ENCODE measurements at regions not wholly inside any gene's neighbourhood (a gene's known extent, or its start where the extent isn't known, plus 50 kb on each side); places are given as distances from the start of the nearest gene placed in this dataset.

DNA sequence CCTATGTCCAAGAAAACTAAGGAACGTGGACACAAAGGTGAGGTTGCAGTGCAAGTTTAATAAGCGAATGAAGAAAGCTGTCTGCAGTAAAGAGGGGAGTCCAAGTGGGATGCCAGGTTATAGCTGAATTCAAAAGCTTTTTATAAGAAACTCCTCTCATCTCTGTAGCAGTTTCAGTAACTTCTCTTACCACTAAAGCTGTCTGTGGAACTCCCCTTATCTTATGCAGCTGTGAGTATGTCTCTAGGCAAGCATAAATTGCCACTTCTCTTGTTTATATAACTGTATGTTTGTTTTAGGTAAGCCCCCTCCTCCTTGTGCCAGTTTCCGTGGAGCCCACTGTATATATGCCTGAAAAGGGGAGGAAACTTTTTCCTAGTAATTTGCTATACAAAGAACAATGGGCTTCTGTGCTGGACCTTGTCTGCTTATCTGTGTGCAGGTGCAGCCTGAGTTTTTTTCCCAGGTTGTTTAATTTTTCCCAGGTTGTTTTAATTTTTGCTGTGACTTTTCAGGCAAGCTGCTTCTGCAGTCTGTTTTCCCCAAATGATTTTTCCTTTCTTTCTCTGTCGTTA lies 875.1 kb upstream of the EPHA6 start:
- Histone ChIP-seq H3K79me2 (ENCODE audit: low read depth) (no peaks in the 10 kb centered on the region), H3F3A (ENCODE audit: low read depth) (no peaks in the 10 kb centered on the region), H3K27me3 (no peaks in the 10 kb centered on the region), H3K9ac (no peak overlapping the region), H3K4me3 (no peak overlapping the region), H3K36me3 (no peaks in the 10 kb centered on the region), H2AFZ (replicated peaks) (no peak overlapping the region), H3K4me2 (no peak overlapping the region), H3K9me3 (ENCODE audit: low read depth) (no peaks in the 10 kb centered on the region), H3K4me1 (no peaks in the 10 kb centered on the region), H3K27ac (no peak overlapping the region), H4K20me1 (ENCODE audit: low read depth) (no peaks in the 10 kb centered on the region)
- no peak overlapping the region for H3K27ac Mint-ChIP-seq
- no peaks in the 10 kb centered on the region for H3K4me1 Mint-ChIP-seq
- TF ChIP-seq EZH2phosphoT487 (IDR thresholded peaks at IDR 0.05) = no peak
- TF ChIP-seq, protein P1, sequence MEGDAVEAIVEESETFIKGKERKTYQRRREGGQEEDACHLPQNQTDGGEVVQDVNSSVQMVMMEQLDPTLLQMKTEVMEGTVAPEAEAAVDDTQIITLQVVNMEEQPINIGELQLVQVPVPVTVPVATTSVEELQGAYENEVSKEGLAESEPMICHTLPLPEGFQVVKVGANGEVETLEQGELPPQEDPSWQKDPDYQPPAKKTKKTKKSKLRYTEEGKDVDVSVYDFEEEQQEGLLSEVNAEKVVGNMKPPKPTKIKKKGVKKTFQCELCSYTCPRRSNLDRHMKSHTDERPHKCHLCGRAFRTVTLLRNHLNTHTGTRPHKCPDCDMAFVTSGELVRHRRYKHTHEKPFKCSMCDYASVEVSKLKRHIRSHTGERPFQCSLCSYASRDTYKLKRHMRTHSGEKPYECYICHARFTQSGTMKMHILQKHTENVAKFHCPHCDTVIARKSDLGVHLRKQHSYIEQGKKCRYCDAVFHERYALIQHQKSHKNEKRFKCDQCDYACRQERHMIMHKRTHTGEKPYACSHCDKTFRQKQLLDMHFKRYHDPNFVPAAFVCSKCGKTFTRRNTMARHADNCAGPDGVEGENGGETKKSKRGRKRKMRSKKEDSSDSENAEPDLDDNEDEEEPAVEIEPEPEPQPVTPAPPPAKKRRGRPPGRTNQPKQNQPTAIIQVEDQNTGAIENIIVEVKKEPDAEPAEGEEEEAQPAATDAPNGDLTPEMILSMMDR (IDR thresholded peaks at IDR 0.05) = no peak
- no peaks in the 10 kb centered on the region for H3K36me3 Mint-ChIP-seq
- DNase-seq (ENCODE audit: low spot score) = no peak
- H3K27me3 Mint-ChIP-seq (ENCODE audit: insufficient read depth, low read depth) = peaks cover 2% of the 10 kb centered on the region
- no peak overlapping the region for H3K4me3 Mint-ChIP-seq
- no peaks in the 10 kb centered on the region for H3K9me3 Mint-ChIP-seq

DNA sequence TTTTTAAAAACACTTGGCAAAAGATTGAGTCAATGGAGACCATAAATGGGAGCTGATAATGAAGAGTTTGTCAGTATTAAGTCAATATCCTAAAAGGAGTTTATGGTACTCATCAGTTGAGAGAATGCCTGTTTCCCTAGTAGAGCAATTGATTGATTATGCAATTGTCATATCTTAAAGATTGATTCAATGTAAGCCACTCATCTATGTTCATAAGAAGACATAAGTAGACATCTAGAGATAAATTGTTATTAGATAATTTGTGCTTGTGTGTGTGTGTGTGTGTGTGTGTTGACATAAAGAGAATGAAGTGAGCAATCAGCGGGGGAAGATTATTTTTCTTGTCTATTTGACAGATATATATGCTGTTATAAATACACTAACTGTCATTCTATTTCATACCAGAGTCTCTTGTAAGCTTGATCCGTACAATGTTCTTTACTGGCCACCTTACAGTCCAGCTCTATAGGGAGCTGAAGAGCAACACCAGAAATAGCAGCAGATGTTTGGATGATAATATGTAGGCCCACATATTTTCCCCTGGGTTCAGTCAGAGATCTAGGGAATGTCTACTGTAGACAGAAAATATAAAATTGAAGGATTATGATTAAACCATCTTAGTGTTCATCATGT lies 848.6 kb upstream of the EPHA6 start:
- Histone ChIP-seq H3K36me3 (no peaks in the 10 kb centered on the region), H3K9me3 (ENCODE audit: low read depth) (no peaks in the 10 kb centered on the region), H4K20me1 (ENCODE audit: low read depth) (no peaks in the 10 kb centered on the region), H3K79me2 (ENCODE audit: low read depth) (no peaks in the 10 kb centered on the region), H2AFZ (replicated peaks) (no peak overlapping the region), H3K27me3 (no peaks in the 10 kb centered on the region), H3K9ac (no peak overlapping the region), H3K4me3 (no peak overlapping the region), H3K4me2 (no peak overlapping the region), H3K4me1 (no peaks in the 10 kb centered on the region), H3F3A (ENCODE audit: low read depth) (no peaks in the 10 kb centered on the region), H3K27ac (no peak overlapping the region)
- Mint-ChIP-seq H3K9me3 (no peaks in the 10 kb centered on the region), H3K4me3 (no peak overlapping the region), H3K36me3 (no peaks in the 10 kb centered on the region), H3K27me3 (ENCODE audit: insufficient read depth, low read depth) (no peaks in the 10 kb centered on the region), H3K27ac (no peak overlapping the region), H3K4me1 (no peaks in the 10 kb centered on the region)
- TF ChIP-seq EZH2 (IDR thresholded peaks at IDR 0.05) = no peak
- no peak for TF ChIP-seq EZH2phosphoT487 (IDR thresholded peaks at IDR 0.05)
- TF ChIP-seq, protein P1 (IDR thresholded peaks at IDR 0.05) = no peak
- no peak for DNase-seq (ENCODE audit: low spot score)

DNA sequence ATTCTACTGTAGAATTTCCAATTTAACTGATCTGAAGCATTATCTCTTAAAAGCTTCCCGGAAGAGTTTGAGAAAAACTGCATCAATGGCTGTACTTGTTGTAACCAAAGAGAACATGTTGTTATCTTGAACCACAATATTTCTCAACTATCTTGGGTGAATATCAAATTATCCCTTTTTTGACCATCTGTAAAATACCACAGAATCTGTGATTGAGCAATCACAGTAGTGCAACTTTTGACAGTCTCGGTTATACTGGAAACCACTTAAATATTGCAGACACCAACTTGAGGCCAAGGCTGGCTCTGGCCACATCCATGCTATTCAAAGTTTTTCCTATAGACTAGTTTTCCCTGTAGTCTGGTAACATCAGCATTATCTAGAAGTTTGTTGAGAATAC lies 842.8 kb upstream of the EPHA6 start:
- Histone ChIP-seq H4K20me1 (ENCODE audit: low read depth) (no peaks in the 10 kb centered on the region), H2AFZ (replicated peaks) (no peak overlapping the region), H3K79me2 (ENCODE audit: low read depth) (no peaks in the 10 kb centered on the region), H3K4me3 (no peak overlapping the region), H3K9me3 (ENCODE audit: low read depth) (no peaks in the 10 kb centered on the region), H3K36me3 (no peaks in the 10 kb centered on the region), H3K27ac (no peak overlapping the region), H3K9ac (no peak overlapping the region), H3K27me3 (no peaks in the 10 kb centered on the region), H3K4me2 (no peak overlapping the region), H3F3A (ENCODE audit: low read depth) (no peaks in the 10 kb centered on the region), H3K4me1 (no peaks in the 10 kb centered on the region)
- Mint-ChIP-seq H3K4me3 (no peak overlapping the region), H3K27me3 (ENCODE audit: insufficient read depth, low read depth) (no peaks in the 10 kb centered on the region), H3K4me1 (no peaks in the 10 kb centered on the region), H3K27ac (no peak overlapping the region), H3K36me3 (no peaks in the 10 kb centered on the region), H3K9me3 (no peaks in the 10 kb centered on the region)
- TF ChIP-seq, protein P1 (IDR thresholded peaks at IDR 0.05) = no peak
- TF ChIP-seq EZH2 (IDR thresholded peaks at IDR 0.05) = no peak
- TF ChIP-seq EZH2phosphoT487 (IDR thresholded peaks at IDR 0.05) = no peak
- DNase-seq (ENCODE audit: low spot score) = no peak

All from neural progenitor cell (in vitro differentiated cells).